HEK293 (cell line): ENCODE measurements at regions not wholly inside any gene's neighbourhood (a gene's known extent, or its start where the extent isn't known, plus 50 kb on each side); places are given as distances from the start of the nearest gene placed in this dataset.

Source experiments
- CTCF ChIA-PET: fragments of 350-600 bp; formaldehyde crosslinking; extraction: SDS; loops from one replicate; lab custom pipeline; 2021; ENCODE audit warnings: antibody characterized with exemption; lab: Yijun Ruan, JAX
- POLR2A ChIA-PET: fragments of 300-600 bp; formaldehyde crosslinking; extraction: SDS; loops from one replicate; lab custom pipeline; 2020; ENCODE audit warnings: antibody characterized with exemption, inconsistent platforms; lab: Yijun Ruan, JAX
- H3K27ac ChIP-seq: fragments of 200-500 bp; sonication (Bioruptor generic); 2 replicates; pipeline ENCODE4 v1.5.1; 2014; ENCODE audit warnings: low read depth, low read length, control low read depth, inconsistent platforms; ENCODE audit errors: extremely low read depth
- H3K36me3 ChIP-seq, 2 experiments: fragments of 200-500 bp in 1 of 2; sonication (Bioruptor generic) in 1 of 2; 1 replicate in 1 of 2; 2 replicates in 1 of 2; pipeline ENCODE4 v1.5.1; 2014 to 2017; ENCODE audit warnings: inconsistent platforms in 2 of 2, low read length in 2 of 2; ENCODE audit not compliant: control insufficient read depth in 2 of 2, insufficient read depth in 1 of 2
- H3K4me1 ChIP-seq: fragments of 200-500 bp; sonication (Bioruptor generic); 2 replicates; pipeline ENCODE4 v1.5.1; 2014; ENCODE audit warnings: mild to moderate bottlenecking, low read length, inconsistent platforms; ENCODE audit not compliant: control insufficient read depth, insufficient read depth
- H3K4me3 ChIP-seq: 2 replicates; pipeline ENCODE4 v1.5.1; 2011; ENCODE audit warnings: low read depth, mild to moderate bottlenecking, control low read depth, low read length, moderate library complexity
- H3K9me3 ChIP-seq: fragments of 200-500 bp; sonication (Bioruptor generic); 2 replicates; pipeline ENCODE4 v1.5.1; 2014; ENCODE audit warnings: low read depth, low read length, inconsistent platforms; ENCODE audit not compliant: control insufficient read depth, insufficient read depth
- AEBP2 ChIP-seq: fragments of 450-650 bp; formaldehyde crosslinking; IDR thresholded peaks from 2 replicates; pipeline ENCODE4 v1.5.1; 2016; ENCODE audit warnings: missing biosample characterization, missing genetic modification characterization, borderline replicate concordance
- GFI1B ChIP-seq: fragments of 450-650 bp; formaldehyde crosslinking; IDR thresholded peaks from 2 replicates; pipeline ENCODE4 v1.5.1; 2016; ENCODE audit warnings: missing biosample characterization, missing genetic modification characterization
- HOXC10 ChIP-seq: sonication (generic); formaldehyde crosslinking; IDR thresholded peaks from 2 replicates; pipeline ENCODE4 v1.8.1; 2023; ENCODE audit warnings: mild to moderate bottlenecking, missing genetic modification reagents
- KLF9 ChIP-seq: fragments of 450-650 bp; formaldehyde crosslinking; IDR thresholded peaks from 2 replicates; pipeline ENCODE4 v1.5.1; 2016; ENCODE audit warnings: missing biosample characterization, missing genetic modification characterization, low read depth
- MZF1 ChIP-seq: fragments of 450-650 bp; formaldehyde crosslinking; IDR thresholded peaks from 2 replicates; pipeline ENCODE4 v1.5.1; 2017; ENCODE audit warnings: missing biosample characterization, missing genetic modification characterization, borderline replicate concordance
- PRDM1 ChIP-seq: fragments of 450-650 bp; formaldehyde crosslinking; IDR thresholded peaks from 2 replicates; pipeline ENCODE4; 2016; ENCODE audit warnings: missing biosample characterization, missing genetic modification characterization
- SETDB1 ChIP-seq: IDR thresholded peaks from one replicate; pipeline ENCODE4 v1.6.1; 2017; ENCODE audit warnings: mild to moderate bottlenecking, low read length, moderate library complexity, mixed read lengths; ENCODE audit not compliant: insufficient read length
- TRIM28 ChIP-seq: IDR thresholded peaks from 2 replicates; pipeline ENCODE4 v1.6.1; 2011; ENCODE audit warnings: low read length, control low read depth, borderline replicate concordance
- ZBTB7A ChIP-seq: fragments of 450-650 bp; formaldehyde crosslinking; IDR thresholded peaks from 2 replicates; pipeline ENCODE4 v1.5.1; 2016; ENCODE audit warnings: low read depth, missing biosample characterization, missing genetic modification characterization
- ZBTB8A ChIP-seq: fragments of 450-650 bp; formaldehyde crosslinking; IDR thresholded peaks from 2 replicates; pipeline ENCODE4 v1.5.1; 2016; ENCODE audit warnings: missing biosample characterization, missing genetic modification characterization
- ZNF133 ChIP-seq: fragments of 450-650 bp; formaldehyde crosslinking; IDR thresholded peaks from 2 replicates; pipeline ENCODE4 v1.5.1; 2016; ENCODE audit warnings: missing biosample characterization, missing genetic modification characterization
- ZNF16 ChIP-seq: fragments of 450-650 bp; formaldehyde crosslinking; IDR thresholded peaks from 2 replicates; pipeline ENCODE4 v1.5.1; 2016; ENCODE audit warnings: low read depth, missing biosample characterization, missing genetic modification characterization
- ZNF169 ChIP-seq: fragments of 450-650 bp; formaldehyde crosslinking; IDR thresholded peaks from 2 replicates; pipeline ENCODE4 v1.5.1; 2016; ENCODE audit warnings: missing biosample characterization, missing genetic modification characterization
- ZNF24 ChIP-seq: fragments of 450-650 bp; formaldehyde crosslinking; IDR thresholded peaks from 2 replicates; pipeline ENCODE4 v1.5.1; 2016; ENCODE audit warnings: missing biosample characterization, missing genetic modification characterization
- ZNF280D ChIP-seq: fragments of 450-650 bp; formaldehyde crosslinking; IDR thresholded peaks from 2 replicates; pipeline ENCODE4 v1.5.1; 2016; ENCODE audit warnings: missing biosample characterization, missing genetic modification characterization
- ZNF302 ChIP-seq: fragments of 450-650 bp; formaldehyde crosslinking; IDR thresholded peaks from 2 replicates; pipeline ENCODE4 v1.5.1; 2016; ENCODE audit warnings: missing biosample characterization, missing genetic modification characterization, low read depth
- ZNF433 ChIP-seq: fragments of 450-650 bp; formaldehyde crosslinking; IDR thresholded peaks from 2 replicates; pipeline ENCODE4 v1.5.1; 2016; ENCODE audit warnings: missing biosample characterization, missing genetic modification characterization, low read depth
- ZNF48 ChIP-seq: fragments of 450-650 bp; formaldehyde crosslinking; IDR thresholded peaks from 2 replicates; pipeline ENCODE4 v1.5.1; 2016; ENCODE audit warnings: missing biosample characterization, missing genetic modification characterization
- ZNF488 ChIP-seq: fragments of 450-650 bp; formaldehyde crosslinking; IDR thresholded peaks from 2 replicates; pipeline ENCODE4 v1.5.1; 2016; ENCODE audit warnings: missing biosample characterization, missing genetic modification characterization
- ZNF501 ChIP-seq: fragments of 450-650 bp; formaldehyde crosslinking; IDR thresholded peaks from 2 replicates; pipeline ENCODE4 v1.5.1; 2016; ENCODE audit warnings: missing biosample characterization, missing genetic modification characterization
- ZNF830 ChIP-seq: fragments of 450-650 bp; IDR thresholded peaks from 2 replicates; pipeline ENCODE4 v1.5.0; 2018; ENCODE audit warnings: missing biosample characterization, missing genetic modification characterization, low read depth, mild to moderate bottlenecking, moderate library complexity
- ZSCAN5A ChIP-seq: fragments of 450-650 bp; formaldehyde crosslinking; IDR thresholded peaks from 2 replicates; pipeline ENCODE4 v1.5.1; 2016; ENCODE audit warnings: missing biosample characterization, missing genetic modification characterization

- Histone ChIP-seq H3K4me3 (no peak overlapping the region), H3K36me3 (no peaks in the 10 kb centered on the region), H3K4me1 (0 out of 2 replicates have a peak, but pooled peaks cover 2% of the 10 kb centered on the region), H3K27ac (no peak overlapping the region), H3K9me3 (no peaks in the 10 kb centered on the region)
- POLR2A ChIA-PET: no interaction called here
- CTCF ChIA-PET: interaction anchor here (0.6 to 1.5 kb wide), 2 partner anchors 20 to 264 kb away, joined by 3 to 4 read pairs; no protein-coding TSS in a partner anchor
- TF ChIP-seq ZNF169 (tag by site-specific recombination): no peak
- TF ChIP-seq PRDM1 (tag by site-specific recombination): no peak
- no peak for TF ChIP-seq SETDB1
- no peak for TF ChIP-seq ZNF433 (tag by site-specific recombination)
- TF ChIP-seq AEBP2: no peak
- TF ChIP-seq ZBTB7A (tag by site-specific recombination): no peak
- no peak for TF ChIP-seq ZNF16 (tag by site-specific recombination)
- TF ChIP-seq ZNF302 (tag by site-specific recombination): no peak
- TF ChIP-seq ZNF24: no peak
- TF ChIP-seq TRIM28: no peak
- no peak for TF ChIP-seq HOXC10 (CRISPR knock-in tag)
- TF ChIP-seq MZF1: no peak
- no peak for TF ChIP-seq ZNF48 (tag by site-specific recombination)
- no peak for TF ChIP-seq ZNF830
Observed at GRCh38 chr20:5469111-5469510, 141.7 kb downstream of the GPCPD1 start.

- no peak overlapping the region for H3K4me3 ChIP-seq
- CTCF ChIA-PET: no interaction called here
- no peaks in the 10 kb centered on the region for H3K9me3 ChIP-seq
- TF ChIP-seq ZSCAN5A (no peak), ZNF488 (tag by site-specific recombination) (no peak), ZBTB8A (no peak)
- TF ChIP-seq, all 188 proteins: peak for 0
- POLR2A ChIA-PET: no interaction called here
- Histone ChIP-seq H3K27ac (no peak overlapping the region), H3K36me3 (no peaks in the 10 kb centered on the region), H3K4me1 (0 out of 2 replicates have a peak, but pooled peaks cover 2% of the 10 kb centered on the region)
Observed at GRCh38 chr20:5467086-5467485, 143.7 kb downstream of the GPCPD1 start.

GRCh38 chr20:5465604-5465927, 145.2 kb downstream of the GPCPD1 start:
- Histone ChIP-seq H3K4me3 (no peak overlapping the region), H3K4me1 (0 out of 2 replicates have a peak, but pooled peaks cover 2% of the 10 kb centered on the region), H3K9me3 (no peaks in the 10 kb centered on the region), H3K27ac (no peak overlapping the region), H3K36me3 (no peaks in the 10 kb centered on the region)
- TF ChIP-seq ZNF501 (tag by site-specific recombination) (no peak), ZNF280D (tag by site-specific recombination) (no peak), GFI1B (no peak), ZNF133 (tag by site-specific recombination) (no peak), KLF9 (no peak)
- POLR2A ChIA-PET: no interaction called here
- CTCF ChIA-PET: no interaction called here
